ENCODE measurements at regions not wholly inside any gene's neighbourhood (a gene's known extent, or its start where the extent isn't known, plus 50 kb on each side); places are given as distances from the start of the nearest gene placed in this dataset.
A peak's percentile ranks its signal among the peaks of the same experiment; 100 is the strongest.
"Not testable (repeated sequence)": the region's sequence is repeated elsewhere in the genome, so short reads cannot be mapped to it uniquely, and the experiment has no call there.

DNA sequence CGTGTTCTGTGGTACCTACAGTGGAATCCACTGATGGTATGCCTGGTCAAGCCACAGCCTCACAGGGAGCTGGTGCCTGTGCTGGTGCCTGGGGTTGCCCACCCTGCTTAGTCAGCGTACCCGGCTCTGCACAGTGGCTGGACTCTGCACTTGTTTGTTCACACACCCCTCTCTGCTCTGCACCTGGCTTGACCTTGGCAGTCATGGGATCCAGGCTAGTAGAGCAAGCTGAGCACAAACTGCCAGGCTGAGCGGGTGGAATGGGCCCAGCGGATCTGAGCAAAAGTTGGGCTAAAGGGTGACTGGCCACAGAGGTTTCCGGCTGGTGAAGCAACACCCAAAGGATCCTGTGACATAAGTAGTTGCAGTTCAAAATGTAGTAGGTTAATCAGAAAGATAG lies 163.5 kb downstream of the CDH19 start:
- no peak for DNase-seq

DNA sequence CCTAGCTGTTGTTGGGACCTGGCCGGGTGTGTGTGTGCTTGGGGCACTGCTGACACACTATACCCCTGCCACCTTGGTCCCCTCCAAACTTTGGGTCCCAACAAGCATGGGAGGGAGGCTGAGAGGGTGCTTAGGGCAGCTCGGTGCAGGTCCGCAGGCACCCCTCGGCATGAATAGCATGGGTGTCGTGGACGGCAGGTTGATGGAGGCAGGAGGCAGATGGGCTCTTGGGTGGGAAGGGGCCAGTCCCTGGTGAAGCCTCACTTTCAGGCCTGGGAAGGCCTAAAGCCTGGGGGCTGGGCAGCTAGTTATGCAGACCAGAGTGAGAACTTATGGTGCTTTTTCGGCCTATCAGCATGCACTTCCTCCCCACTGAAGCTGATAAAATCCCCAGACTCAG lies 164.2 kb downstream of the CDH19 start:
- no peak for DNase-seq

DNA sequence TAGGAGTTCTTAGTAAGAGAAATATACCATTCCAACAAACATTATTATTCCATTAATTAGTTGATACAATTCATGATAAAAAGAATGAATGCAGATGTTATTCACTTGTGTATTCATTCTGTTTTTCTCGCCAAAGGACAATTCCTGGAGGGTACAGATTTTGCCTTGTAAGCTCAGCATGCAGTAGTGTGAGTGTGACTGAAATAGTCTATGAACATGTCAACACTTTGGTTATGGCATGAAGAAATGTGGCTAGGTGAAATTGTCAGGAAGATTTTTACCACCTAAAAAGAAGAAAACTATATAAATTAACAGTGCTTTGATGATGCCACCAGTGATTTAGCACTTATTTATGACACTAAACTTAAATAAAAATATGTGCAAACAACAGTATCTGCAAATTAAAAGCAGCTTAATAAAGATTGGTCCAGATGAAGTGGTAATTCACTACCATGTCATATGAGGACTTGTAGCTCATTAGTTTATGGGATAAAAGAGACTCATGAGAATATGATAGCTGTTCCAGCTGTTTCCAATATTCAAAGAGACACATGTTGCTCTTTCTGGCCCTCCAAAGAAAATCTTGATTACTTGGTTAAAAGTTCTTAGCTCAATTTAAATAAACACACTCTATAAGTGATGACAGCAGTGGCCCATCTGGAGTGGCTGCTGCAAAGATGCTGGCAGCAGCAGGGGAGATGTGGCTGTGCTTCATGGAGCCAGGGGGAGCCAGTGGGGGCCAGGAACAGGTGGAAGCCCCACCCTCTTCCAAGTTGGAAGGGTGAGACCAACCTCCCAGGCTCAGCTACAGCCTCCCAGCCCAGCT lies 165.0 kb downstream of the CDH19 start:
- no peak for DNase-seq

DNA sequence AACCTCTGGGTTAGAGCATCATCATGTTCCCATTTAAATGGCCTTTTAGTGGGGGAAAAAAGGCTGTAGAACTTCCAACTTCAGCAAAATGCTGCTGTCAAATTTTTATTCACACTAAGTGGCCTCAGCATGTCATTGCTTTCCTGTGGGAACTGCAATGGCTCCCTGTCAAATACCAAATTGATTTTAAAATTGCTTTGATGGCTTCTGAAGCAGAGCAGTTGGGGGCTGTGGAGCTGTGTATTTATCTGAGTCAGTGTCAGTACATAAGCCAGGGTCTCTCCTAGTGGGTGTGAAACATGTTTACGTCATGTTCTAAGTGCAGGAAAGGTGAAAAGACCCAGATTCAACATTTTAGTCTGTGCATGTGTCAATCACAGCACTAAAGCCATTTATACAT lies 171.3 kb downstream of the CDH19 start:
- no peak for DNase-seq

DNA sequence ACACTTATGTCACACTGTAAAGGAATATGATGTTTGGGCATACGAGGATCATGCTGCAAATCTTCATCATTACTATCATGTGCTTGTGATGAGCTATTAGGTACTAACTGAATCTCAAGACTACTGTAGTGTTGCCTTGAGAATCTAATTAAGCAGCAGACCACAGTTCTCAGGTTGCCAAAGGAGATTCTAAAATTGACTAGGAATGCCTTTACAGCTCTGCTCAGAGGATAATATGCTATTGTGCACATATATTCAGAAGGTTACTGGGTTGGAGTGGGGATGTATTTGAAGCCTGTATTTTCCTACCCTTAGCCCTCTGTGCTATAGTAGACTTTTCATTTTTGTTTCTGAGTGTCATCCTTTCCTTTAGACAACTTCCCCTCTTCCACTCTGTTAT lies 175.1 kb downstream of the CDH19 start:
- DNase-seq, result no peak

DNA sequence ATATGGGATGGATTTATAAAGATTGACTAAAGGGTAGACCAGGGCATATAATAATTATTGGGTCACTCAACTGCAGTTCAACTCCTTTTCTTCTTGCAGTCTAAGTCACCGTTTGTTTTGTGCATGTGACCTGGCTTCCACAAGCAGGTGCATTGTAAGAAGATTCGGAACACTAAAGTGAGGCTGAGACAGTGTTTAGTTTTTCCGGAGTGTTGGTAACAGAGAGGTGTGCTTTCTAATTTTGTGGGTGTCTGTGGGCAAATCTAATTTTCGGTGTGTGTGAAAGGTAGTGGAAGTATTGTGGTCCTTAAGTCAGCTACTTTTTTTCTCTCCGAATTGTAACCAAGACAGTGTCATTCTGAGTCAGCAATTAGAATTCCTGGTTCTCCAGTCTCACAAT lies 184.5 kb downstream of the CDH19 start:
- no peak for DNase-seq

DNA sequence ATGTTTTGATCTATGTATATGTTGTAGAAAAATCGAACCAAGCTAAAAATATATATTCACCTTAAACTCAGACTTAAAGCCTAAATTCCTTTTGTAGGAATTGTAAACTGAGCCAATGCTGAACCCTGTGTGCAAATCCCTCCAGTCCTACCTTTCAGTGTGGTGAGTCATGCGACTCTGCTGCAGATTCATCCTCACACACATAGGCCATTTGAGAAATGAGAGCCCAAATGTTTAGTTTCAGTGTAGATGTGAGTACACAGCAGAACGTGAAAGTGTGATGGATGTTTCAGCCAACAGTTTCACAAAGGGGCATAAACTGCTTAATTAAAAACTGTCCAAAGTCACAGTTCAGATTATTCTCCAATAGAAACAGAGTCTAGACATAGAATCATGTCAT lies 193.2 kb downstream of the CDH19 start:
- DNase-seq, result no peak

DNA sequence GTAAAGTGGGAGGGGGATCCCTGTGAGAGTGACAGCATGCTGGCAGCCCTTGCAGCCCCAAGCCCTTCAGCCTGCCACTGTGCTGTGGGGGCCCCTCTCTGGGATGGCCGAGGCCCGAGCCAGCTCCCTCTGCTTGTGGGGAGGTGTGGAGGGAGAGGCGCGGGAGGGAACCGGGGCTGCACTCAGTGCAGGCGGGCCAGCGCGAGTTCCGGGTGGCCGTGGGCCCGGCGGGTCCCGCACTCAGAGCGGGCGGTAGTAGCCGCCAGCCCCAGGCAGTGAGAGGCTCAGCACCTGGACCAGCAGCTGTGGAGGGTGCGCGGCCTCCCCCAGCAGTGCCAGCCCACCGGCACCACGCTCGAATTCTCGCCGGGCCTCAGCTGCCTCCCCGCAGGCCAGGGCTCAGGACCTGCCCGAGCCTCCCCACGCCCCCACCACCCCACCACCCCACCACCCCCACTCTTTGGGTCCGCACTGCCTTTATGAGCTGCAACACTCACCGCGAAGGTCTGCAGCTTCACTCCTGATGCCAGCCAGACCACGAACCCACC lies 208.1 kb downstream of the CDH19 start:
- no peak for DNase-seq

DNA sequence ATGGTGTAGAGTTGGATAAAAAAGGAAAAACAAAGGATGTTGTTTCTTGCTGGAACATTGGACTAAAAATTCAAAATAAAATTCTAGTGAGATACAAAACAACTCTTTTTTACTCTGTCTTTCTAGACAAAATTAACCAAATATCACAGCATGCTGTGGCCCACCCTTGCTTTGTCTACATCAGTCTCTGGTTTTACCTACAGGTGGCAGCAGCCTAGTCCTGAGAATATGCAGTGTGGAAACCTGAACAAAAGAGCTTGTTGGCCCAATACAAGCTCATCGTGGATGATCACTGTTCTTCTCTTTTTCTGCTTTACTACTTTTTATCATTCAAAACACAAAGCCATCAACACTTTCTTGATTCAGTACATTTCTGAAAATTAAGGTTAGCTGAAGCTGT lies 210.4 kb downstream of the CDH19 start:
- DNase-seq, result no peak

DNA sequence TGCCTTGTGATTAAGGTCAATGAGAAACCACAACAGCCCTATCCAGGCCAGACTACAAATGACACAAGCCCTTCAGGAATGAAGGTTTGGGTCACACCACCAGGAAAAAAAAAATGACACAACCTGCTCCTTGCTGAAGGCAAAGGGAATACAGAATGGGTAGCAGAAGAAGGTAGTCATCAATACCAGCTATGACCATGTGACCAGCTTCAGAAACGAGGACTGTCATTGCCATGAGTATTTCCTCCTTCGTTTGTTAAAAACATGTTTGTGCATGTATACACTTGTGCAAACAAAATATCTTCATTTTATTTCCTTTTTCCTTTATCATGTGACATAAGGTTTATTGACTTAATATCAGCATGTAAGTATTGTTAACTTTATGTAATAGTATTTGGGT lies 226.6 kb downstream of the CDH19 start:
- DNase-seq, result no peak

DNA sequence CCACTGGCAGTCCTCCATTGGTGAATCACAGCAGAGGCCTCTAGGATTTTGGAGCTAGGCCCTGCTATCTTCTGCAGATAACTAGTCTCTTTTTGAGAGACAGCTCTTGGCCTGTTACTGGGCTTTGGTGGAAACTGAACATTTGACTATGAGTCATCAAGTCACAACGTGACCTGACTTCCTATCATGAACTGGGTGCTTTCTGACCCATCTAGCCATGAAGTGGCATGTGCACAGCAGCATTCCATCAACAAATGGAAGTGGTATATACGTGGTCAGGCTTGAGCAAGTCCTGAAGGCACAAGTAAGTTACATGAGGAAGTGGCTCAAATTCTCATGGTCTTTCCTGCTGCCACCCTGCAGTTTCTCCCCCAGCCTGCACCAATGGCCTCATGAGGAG lies 228.5 kb downstream of the CDH19 start:
- DNase-seq, result not testable (repeated sequence)

DNA sequence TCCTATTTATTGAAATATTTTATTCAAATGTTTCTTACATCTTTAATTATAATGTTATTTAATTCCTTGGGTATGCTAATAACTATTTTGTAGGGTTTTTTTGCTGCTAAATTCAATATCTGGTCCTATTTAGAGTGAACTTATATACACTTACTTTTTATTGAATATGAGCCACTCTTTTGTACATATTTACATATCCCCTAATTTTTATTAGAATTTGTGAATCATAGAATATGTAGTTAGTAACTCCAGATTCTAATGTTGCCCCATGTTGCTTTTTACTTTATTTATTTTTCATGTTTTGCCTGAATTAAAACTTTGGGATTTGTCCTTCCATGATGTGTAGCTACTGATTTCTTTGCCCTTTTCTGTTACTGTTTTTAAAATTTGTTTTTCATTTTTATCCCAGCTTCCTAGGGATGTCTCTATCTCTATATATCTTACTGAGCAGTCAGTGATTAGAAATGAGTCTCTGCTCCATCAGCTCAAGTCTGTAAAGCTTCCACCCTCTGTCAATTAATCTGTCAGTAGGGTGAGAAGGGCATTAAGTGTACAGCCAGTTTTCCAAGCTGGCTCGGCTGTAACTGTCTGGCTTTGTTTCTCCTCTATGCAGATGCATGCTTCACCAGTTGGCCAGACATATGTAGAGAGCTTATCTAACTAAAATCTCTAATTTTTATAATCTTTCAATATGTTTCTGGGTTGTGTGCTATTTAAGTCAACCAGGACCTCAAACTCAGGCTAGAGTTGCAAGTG lies 256.9 kb downstream of the CDH19 start:
- peak; percentile 89 for DNase-seq

DNA sequence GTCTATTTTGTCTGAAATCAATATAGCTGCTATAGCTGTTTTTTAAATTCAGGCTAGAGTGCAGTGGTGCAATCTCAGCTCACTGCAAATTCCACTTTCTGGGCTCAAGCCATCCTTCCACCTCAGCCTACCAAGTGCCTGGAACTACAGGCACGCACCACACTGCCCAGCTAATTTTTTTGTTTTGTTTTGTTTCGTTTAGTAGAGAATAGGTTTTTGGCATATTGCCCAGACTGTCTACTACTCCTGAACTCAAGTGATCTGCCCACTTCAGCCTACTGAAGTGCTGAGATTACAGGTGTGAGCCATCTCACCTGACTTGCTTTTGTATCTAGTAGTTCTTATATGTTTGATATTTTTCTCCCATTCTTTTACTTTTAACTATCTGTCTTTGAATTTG lies 259.7 kb downstream of the CDH19 start:
- no peak for DNase-seq

DNA sequence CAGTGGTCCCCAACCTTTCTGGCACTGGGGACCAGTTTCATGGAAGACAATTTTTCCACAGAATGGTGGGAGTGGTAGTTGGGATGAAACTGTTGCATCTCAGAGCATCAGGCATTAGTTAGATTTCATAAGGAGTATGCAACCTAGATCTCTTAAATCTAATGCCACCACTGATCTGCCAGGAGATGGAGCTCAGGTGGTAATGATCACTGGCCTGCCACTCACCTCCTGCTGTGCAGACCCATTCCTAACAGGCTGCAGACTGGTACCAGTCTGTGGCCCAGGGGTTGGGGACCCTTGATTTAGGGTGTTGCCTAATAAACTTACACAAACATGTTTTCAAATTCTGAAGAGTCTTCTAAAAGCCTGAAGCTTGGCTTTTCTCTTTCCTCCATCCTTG lies 261.3 kb downstream of the CDH19 start:
- no peak for DNase-seq

DNA sequence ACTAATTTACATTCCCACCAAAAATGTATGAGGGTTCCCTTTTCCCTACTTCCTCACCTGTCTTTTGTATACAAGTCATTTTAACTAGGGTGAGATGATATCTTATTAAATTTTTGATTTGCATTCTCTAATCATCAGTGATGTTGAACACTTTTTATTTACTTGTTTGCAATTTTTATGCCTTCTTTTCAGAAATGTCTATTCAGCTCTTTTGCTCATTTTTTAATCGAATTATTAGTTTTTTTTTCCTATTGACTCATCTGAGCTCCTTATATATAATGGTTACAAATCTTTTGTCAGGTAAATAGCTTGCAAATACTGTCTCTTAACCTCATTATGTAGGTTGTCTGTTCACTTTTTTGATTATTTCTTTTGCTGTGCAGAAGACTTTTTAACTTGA lies 269.4 kb downstream of the CDH19 start:
- DNase-seq, result no peak

DNA sequence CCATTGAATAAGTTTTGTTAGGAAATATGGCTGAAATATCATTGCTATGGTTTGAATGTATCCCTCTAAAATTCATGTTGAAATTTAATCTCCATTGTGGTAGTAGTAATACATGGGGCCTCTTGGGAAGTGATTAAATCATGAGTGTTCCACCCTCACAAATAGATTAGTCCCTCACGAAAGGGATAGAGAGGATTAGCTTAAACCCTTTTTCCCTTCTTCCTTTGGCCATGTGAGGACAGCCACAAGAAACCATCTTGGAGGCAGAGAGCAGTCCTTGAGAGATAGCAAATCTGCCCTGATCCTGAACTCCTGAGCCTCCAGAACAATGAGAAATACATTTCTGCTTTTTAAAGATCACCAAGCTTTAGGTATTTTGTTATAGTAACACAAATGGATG lies 274.2 kb downstream of the CDH19 start:
- peak; percentile 90 for DNase-seq

DNA sequence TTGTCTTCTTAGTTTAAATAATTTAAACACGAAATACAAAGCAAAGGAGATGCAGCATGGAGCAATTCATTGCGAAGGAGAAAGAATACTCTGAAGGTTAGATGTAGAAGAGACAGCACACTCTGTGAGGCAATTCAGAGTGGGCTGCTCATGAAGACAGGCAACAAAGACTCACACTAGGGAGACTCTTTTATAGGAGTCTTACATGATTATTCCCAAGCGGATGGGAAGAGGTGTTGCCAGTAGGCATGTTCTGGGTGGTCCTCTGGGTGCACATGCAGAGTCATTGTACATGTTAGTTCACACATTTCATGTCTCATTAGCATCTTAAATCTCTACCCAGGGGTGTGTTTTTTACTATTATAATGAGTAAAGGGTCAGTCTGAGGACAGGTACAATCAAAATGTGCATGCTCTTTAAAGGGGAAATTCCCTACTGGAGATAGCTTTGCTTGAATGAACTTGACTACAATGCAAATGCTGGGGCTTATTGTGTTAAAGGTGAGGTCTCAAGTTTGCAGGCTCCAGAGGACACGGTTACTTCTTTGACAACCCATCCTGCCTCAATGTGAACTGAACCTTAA lies 275.5 kb downstream of the CDH19 start:
- DNase-seq, result no peak

DNA sequence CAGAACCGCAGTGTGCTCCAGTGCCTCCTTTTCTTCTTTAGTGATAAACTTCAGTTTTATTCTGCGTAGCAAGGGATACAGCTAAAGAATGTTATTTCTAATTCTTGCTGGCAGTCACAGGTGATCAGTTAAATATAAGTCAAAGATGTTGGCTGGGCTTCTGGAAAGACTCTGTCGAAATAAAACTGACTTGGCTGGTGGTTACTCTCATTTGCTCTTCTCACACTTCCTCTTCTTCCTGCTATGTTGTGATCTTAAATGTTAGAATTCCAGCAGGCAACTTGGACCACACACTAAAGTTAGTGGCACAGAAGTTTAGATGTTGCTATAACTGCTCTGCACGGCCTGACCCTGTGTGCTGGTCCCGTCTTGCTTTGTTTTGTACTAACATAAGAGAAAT lies 278.6 kb downstream of the CDH19 start:
- DNase-seq, result no peak

DNA sequence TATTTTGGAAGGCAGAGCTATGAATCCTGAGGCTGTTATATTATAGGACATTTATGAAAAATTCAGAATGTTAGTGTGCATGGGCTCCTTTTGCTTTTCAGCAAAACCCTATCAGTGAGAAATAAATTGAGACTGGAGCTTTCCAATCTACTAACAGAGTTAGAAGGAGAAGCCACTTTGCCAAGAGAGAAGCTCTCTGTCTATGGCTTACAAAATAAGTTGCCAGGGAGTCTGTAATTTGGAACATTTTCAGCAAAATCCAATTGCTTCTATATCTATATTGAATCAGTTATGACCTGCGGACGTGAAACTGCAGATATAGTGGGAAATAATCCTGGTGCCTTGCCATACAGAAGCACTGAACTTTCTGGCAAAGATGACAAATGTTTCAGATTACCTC lies 279.3 kb downstream of the CDH19 start:
- no peak for DNase-seq

DNA sequence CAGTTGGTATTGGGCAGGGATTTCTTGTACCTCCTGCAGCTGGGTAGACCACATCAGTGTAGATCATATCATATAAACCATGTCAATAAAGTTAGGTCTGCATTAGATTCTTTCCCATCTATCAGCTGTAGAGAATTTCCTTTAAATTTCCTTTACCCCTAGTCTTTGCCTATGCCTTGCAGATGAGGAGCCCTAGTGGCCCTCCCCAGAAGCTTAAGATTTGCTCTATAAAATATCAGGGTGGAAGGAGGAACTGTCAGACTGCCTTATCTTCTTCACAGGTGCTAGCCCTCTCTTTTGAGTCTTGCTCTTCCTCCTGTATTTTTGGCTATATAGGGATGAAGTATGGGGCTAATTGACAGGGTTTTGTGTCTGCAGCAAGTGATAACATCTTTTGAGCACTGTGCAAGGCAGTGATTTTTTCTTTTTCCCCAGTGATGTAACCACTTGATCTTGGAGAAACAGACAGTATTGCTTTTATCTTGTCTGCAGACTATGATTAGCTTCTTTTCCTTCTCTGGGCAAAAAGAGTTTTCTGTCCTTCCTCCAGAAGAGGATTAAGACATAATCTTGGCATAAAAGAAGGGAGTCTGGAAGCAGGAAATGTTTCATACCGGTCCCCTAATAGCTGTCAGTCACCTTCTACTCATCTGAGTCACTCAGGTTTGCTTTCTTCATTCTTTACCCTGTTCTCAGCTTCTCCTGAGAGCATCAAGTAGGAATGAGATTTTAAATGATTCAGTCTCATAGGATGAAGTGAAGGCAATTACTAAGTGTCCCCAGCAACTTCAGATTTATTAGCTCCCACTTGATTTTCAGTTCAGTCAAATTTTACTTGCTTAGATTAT lies 286.4 kb downstream of the CDH19 start:
- DNase-seq, result peak; percentile 5

DNA sequence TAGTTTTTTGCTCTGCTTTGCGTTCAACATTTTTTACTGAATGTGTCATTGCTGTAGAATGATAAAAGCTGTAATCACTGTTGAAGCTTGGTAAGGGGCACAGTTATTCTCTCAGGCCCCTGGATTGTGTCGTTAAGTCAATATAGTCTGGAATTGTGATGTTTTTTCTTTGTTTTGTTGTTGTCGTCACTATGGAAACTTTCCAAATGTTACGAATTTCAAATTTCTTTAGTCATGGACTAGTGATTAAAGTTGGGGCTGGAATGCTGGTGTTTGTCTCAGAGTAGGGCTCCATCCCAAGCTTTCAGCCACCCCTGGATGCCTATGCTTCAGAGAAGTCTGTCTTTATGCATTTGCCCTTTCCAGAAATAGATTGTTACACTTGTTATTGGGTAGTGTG lies 287.2 kb downstream of the CDH19 start:
- DNase-seq, result no peak

DNA sequence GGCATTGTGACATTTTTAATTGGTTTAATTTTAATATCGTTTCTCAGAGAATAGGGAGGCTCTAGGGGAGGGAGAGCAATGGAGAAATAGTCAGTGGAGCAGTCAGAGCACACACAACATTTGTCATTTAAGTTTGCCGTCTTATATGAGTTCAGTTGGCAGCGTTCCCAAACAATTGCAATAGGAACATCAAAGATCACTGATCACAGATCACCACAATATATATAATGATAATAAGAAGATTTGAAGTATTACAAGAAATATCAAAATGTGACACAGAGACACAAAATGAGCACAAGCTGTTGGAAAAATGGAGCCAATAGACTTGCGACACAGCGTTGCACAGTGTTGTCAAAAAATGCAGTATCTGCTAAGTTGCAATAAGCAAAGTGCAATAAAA lies 303.7 kb downstream of the CDH19 start:
- DNase-seq, result no peak

DNA sequence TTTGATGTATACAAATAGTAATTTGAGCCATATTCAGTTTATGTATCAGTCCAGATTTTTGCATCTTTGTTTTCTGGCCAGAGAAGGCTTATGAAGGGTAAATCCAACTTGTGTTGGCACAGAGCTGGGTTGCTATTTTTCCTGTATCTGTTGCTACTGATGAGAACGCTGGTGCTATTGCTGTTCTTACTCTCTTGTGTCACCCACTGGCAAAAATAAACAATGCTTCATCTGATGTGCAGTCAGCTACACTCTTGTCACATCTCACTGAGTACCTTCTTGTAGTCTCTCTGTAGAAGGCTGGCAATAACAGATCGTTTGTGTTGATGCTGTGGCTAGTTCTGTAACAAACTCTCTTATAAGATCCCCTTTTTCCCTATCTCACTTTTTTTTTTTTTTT lies 323.4 kb downstream of the CDH19 start:
- no peak for DNase-seq
